OCI-LY3 (cell line): ENCODE measurements at regions not wholly inside any gene's neighbourhood (a gene's known extent, or its start where the extent isn't known, plus 50 kb on each side); places are given as distances from the start of the nearest gene placed in this dataset.

Experiments
- H2AFZ ChIP-seq: fragments of 200-600, 300-600 bp; shearing (Covaris generic); 2 replicates; pipeline ENCODE4 v1.6.0; 2014; ENCODE audit warnings: antibody characterized with exemption, low read depth, low read length
- H3K27ac ChIP-seq: fragments of 200-600, 300-600 bp; sonication (generic); 2 replicates; pipeline ENCODE4 v1.5.1; 2014; ENCODE audit warnings: mild to moderate bottlenecking, low read length, moderate library complexity, mixed read lengths
- H3K27me3 ChIP-seq: fragments of 200-600, 300-600 bp; sonication (generic); 2 replicates; pipeline ENCODE4 v1.6.1; 2014; ENCODE audit warnings: low read depth, low read length, mixed read lengths
- H3K36me3 ChIP-seq: fragments of 200-600, 300-600 bp; sonication (generic); replicated peaks from 2 replicates; pipeline ENCODE3; 2014; ENCODE audit warnings: low read depth, low read length, mixed read lengths
- H3K4me1 ChIP-seq: fragments of 300-600, 200-600 bp; sonication (generic); 2 replicates; pipeline ENCODE4 v1.6.1; 2014; ENCODE audit warnings: low read length, mixed read lengths
- H3K4me2 ChIP-seq: fragments of 200-600, 300-600 bp; sonication (generic); 2 replicates; pipeline ENCODE4 v1.6.1; 2014; ENCODE audit warnings: low read length, mixed read lengths
- H3K4me3 ChIP-seq: fragments of 300-600, 200-600 bp; sonication (generic); 2 replicates; pipeline ENCODE4 v1.5.1; 2014; ENCODE audit warnings: antibody characterized with exemption, mild to moderate bottlenecking, low read length, moderate library complexity
- H3K79me2 ChIP-seq: fragments of 300-600, 200-600 bp; shearing (Covaris generic); 2 replicates; pipeline ENCODE4 v1.6.1; 2014; ENCODE audit warnings: mild to moderate bottlenecking, low read length, mixed read lengths
- H3K9ac ChIP-seq: fragments of 300-600, 200-600 bp; shearing (Covaris generic); 2 replicates; pipeline ENCODE4 v1.6.0; 2014; ENCODE audit warnings: mild to moderate bottlenecking, low read length, moderate library complexity
- H3K9me3 ChIP-seq: fragments of 200-600, 300-600 bp; shearing (Covaris generic); 2 replicates; pipeline ENCODE4 v1.6.1; 2014; ENCODE audit warnings: low read length, mixed read lengths; ENCODE audit not compliant: insufficient read depth
- H4K20me1 ChIP-seq: fragments of 200-600, 300-600 bp; sonication (generic); 2 replicates; pipeline ENCODE4 v1.6.1; 2016; ENCODE audit warnings: low read length, mixed read lengths; ENCODE audit not compliant: insufficient read depth
- EZH2phosphoT487 ChIP-seq: fragments of 200-600 bp; shearing (Covaris generic); IDR thresholded peaks from 2 replicates; pipeline ENCODE4 v1.6.1; 2018; ENCODE audit warnings: antibody characterized with exemption, mixed run types, low read depth
- TF ChIP-seq, protein P1 (sequence below): fragments of 200-600, 300-600 bp; sonication (generic); IDR thresholded peaks from 2 replicates; pipeline ENCODE4 v1.5.1; 2014; ENCODE audit warnings: antibody characterized with exemption, low read length, low read depth

GRCh38 chr4:136699905-136700304, 832.4 kb downstream of the PCDH18 start:
- Histone ChIP-seq H3K9ac (no peak overlapping the region), H3K9me3 (no peaks in the 10 kb centered on the region), H3K27ac (no peak overlapping the region), H4K20me1 (no peaks in the 10 kb centered on the region), H3K4me1 (no peaks in the 10 kb centered on the region), H2AFZ (no peak overlapping the region), H3K4me2 (no peak overlapping the region), H3K4me3 (no peak overlapping the region), H3K36me3 (no peaks in the 10 kb centered on the region), H3K27me3 (no peaks in the 10 kb centered on the region), H3K79me2 (no peaks in the 10 kb centered on the region)
- no peak for TF ChIP-seq EZH2phosphoT487
- TF ChIP-seq, protein P1, sequence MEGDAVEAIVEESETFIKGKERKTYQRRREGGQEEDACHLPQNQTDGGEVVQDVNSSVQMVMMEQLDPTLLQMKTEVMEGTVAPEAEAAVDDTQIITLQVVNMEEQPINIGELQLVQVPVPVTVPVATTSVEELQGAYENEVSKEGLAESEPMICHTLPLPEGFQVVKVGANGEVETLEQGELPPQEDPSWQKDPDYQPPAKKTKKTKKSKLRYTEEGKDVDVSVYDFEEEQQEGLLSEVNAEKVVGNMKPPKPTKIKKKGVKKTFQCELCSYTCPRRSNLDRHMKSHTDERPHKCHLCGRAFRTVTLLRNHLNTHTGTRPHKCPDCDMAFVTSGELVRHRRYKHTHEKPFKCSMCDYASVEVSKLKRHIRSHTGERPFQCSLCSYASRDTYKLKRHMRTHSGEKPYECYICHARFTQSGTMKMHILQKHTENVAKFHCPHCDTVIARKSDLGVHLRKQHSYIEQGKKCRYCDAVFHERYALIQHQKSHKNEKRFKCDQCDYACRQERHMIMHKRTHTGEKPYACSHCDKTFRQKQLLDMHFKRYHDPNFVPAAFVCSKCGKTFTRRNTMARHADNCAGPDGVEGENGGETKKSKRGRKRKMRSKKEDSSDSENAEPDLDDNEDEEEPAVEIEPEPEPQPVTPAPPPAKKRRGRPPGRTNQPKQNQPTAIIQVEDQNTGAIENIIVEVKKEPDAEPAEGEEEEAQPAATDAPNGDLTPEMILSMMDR = no peak

- H3K27ac ChIP-seq = no peak overlapping the region
- no peaks in the 10 kb centered on the region for H3K9me3 ChIP-seq
- H3K9ac ChIP-seq = no peak overlapping the region
- no peak overlapping the region for H3K4me2 ChIP-seq
- TF ChIP-seq, protein P1 = no peak
- TF ChIP-seq EZH2phosphoT487 = no peak
- no peaks in the 10 kb centered on the region for H3K79me2 ChIP-seq
- no peak overlapping the region for H2AFZ ChIP-seq
- no peak overlapping the region for H3K4me3 ChIP-seq
- no peaks in the 10 kb centered on the region for H3K36me3 ChIP-seq
- 0 out of 2 replicates have a peak, but pooled peaks cover 4% of the 10 kb centered on the region for H3K4me1 ChIP-seq
- H4K20me1 ChIP-seq = no peaks in the 10 kb centered on the region
- H3K27me3 ChIP-seq = no peaks in the 10 kb centered on the region
Measured at GRCh38 chr4:136691607-136692006, 840.7 kb downstream of the PCDH18 start.

- H2AFZ ChIP-seq = no peak overlapping the region
Measured at GRCh38 chr4:136690360-136690759, 841.9 kb downstream of the PCDH18 start.

GRCh38 chr4:136687596-136687995, 844.7 kb downstream of the PCDH18 start:
- H3K27me3 ChIP-seq = no peaks in the 10 kb centered on the region
- H3K27ac ChIP-seq = no peak overlapping the region
- TF ChIP-seq, protein P1 = no peak
- no peak for TF ChIP-seq EZH2phosphoT487
- 0 out of 2 replicates have a peak, but pooled peaks cover 4% of the 10 kb centered on the region for H3K4me1 ChIP-seq
- no peaks in the 10 kb centered on the region for H3K9me3 ChIP-seq
- no peak overlapping the region for H3K4me3 ChIP-seq
- H4K20me1 ChIP-seq = no peaks in the 10 kb centered on the region
- no peaks in the 10 kb centered on the region for H3K79me2 ChIP-seq
- H3K4me2 ChIP-seq = no peak overlapping the region
- H3K9ac ChIP-seq = no peak overlapping the region
- no peak overlapping the region for H2AFZ ChIP-seq
- H3K36me3 ChIP-seq = no peaks in the 10 kb centered on the region

More at GRCh38 chr4:136690360-136690759, 841.9 kb downstream of the PCDH18 start:
- no peak overlapping the region for H3K4me3 ChIP-seq
- 0 out of 2 replicates have a peak, but pooled peaks cover 4% of the 10 kb centered on the region for H3K4me1 ChIP-seq
- H4K20me1 ChIP-seq = no peaks in the 10 kb centered on the region
- H3K4me2 ChIP-seq = no peak overlapping the region
- no peaks in the 10 kb centered on the region for H3K9me3 ChIP-seq
- H3K27me3 ChIP-seq = no peaks in the 10 kb centered on the region
- no peak overlapping the region for H3K27ac ChIP-seq
- H3K36me3 ChIP-seq = no peaks in the 10 kb centered on the region
- no peak overlapping the region for H3K9ac ChIP-seq
- H3K79me2 ChIP-seq = no peaks in the 10 kb centered on the region
- TF ChIP-seq, protein P1 = no peak
- no peak for TF ChIP-seq EZH2phosphoT487
